SKM-1 (cell line): ENCODE measurements at regions not wholly inside any gene's neighbourhood (a gene's known extent, or its start where the extent isn't known, plus 50 kb on each side); places are given as distances from the start of the nearest gene placed in this dataset.
"Not testable (repeated sequence)": the region's sequence is repeated elsewhere in the genome, so short reads cannot be mapped to it uniquely, and the experiment has no call there.

Experiments used
- DNase-seq: peaks from one replicate; lab custom pipeline; 2025; ENCODE audit not compliant: unreplicated experiment; lab: John Stamatoyannopoulos, UW

DNA sequence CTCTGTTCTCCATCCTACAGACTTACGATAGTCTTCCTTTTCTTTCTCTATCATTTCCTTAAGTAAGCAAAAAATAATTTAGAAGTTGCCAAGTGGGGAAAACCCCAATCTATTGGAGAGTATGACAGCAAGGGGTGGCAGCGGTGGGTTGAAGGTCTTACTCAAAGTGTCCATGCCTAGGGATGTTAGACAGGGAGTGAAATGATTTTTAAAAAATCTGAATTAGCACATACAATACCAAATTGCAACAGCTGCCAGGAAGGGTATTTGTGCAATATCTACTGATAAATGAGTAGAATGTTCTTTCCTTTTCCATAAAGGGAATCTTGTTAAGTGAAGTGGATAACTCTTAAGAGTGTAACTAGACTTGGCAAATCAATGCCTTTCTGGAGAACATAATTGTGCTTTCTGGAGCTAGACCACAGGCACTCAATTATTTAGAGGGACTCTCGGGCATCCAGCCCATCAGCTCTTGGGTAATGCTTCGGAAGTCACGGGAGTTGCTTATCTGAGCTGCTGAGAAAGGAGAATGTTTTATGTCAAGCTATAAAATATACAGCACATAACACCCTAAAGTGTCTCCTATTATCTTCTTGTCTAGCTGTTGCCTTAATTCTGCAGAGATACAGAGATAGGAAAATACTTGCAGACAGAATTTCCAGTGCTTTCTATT lies 151.5 kb downstream of the KCNJ2 start:
- DNase-seq: no peak

DNA sequence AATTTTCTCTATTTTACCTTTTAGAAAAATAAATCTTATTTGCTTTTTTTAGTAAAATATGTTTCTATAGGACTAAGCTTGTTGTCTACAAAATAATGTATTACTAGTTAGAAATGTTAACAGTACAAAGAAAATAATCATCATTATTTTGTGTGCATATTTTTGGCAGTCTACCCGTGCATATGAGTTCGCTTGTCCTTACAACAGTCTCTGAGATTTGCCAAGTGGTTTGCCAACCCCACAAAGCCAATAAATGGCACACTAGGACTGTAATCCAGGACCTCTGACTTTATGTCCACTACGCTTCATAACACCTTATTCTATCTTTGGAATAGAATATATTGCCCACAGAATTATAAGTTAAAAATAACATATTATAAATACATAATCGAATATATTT lies 152.0 kb downstream of the KCNJ2 start:
- DNase-seq: no peak

DNA sequence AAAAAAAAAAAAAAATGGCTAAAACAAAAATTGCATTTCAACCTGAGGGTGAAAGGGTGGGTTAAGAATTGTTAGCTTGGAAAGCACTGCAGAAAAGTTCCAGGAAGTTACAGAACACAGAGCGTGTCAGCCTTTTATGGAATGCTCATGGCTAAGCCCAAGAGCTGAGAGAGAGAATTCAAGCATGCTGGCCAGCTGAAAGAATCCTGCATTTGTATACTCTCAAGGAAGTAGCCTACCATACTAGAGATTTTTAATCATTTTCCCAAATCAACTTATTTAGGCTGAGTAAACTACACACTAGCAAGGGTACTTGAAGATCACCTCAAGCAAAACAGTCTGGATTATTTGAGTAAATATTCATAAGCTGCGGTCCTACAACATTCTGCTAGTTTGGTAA lies 153.9 kb downstream of the KCNJ2 start:
- DNase-seq: no peak

DNA sequence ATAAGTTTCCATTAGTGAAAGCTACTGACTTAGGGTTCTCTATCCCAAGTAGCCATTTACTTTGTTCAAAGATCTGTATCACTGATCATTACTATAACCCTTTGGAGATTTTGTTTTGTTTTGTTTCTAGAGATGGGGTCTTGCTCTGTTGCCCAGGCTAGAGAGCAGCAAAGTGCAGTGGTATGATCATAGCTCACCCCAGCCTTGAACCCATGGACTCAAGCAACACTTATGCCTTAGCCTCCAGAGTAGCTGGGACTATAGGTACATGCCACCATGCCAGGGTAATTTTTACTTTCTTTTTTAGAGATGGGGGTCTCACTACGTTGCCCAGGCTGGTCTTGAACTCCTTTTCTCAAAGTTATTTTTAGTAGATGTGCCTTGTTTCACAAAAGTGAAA lies 154.7 kb downstream of the KCNJ2 start:
- no peak for DNase-seq

DNA sequence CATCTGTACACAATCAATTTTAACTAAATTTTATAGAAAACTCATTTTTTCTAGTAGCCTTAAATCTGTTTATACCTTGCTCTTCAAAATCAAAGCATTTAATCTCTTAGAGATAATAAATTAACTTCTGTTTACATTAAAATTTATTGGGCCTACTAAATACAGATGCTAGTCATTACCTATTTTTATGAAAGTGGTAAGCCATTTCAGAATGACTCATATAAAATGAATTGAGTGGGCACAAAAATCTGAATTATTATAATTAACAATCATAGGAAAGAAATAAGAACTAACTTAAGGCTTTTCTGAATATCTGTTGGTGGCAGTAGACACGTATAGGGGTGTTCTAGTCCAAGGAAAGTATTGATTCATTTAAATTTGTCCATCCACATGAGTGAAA lies 157.9 kb downstream of the KCNJ2 start:
- DNase-seq: no peak

DNA sequence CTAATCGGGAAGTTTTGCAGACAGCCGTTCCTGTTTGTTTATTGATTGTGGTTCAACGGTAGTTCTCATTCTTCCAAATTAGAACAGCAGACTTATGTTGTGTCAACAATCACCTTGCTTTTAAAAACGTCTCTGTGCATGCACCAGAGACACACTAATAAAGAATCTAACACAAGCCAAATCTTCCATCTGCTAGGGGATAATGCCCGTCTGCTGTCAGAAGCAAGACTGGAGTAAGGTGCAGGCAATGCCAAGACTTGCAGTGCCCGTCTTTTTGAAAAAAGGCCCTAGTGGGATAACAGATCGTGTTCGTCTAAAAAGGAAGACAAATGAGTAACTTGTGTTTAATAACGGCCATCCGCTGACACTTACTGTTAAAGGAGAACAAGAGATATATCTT lies 158.4 kb downstream of the KCNJ2 start:
- no peak for DNase-seq

DNA sequence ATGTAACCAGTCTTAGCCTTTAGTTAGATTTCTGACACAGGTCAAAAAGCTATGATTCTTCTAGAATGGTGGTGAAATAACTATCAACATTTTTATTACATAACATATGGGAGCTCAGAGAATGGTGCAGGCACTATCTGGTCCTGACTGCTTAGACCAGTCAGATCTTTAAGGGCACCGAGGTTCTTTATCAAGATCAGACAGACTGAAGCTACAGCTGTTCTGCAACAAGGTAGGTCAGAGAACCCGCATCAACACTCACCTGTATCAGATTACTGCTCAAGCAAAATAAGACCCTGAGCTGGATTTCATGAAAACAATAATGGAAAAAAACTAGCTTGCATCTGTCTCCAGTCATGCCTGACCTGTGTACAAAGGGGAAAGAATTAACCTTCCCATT lies 160.4 kb downstream of the KCNJ2 start:
- no peak for DNase-seq

DNA sequence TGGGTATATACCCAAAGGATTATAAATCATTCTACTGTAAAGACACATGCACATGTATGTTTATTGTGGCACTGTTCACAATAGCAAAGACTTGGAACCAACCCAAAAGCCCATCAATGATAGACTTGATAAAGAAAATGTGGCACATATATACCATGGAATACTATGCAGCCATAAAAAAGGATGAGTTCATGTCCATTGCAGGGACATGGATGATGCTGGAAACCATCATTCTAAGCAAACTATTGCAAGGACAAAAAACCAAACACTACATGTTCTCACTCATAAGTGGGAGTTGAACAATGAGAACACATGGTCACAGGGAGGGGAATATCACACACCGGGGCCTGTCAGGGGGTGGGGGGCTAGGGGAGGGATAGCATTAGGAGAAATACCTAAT lies 161.7 kb downstream of the KCNJ2 start:
- not testable (repeated sequence) for DNase-seq

DNA sequence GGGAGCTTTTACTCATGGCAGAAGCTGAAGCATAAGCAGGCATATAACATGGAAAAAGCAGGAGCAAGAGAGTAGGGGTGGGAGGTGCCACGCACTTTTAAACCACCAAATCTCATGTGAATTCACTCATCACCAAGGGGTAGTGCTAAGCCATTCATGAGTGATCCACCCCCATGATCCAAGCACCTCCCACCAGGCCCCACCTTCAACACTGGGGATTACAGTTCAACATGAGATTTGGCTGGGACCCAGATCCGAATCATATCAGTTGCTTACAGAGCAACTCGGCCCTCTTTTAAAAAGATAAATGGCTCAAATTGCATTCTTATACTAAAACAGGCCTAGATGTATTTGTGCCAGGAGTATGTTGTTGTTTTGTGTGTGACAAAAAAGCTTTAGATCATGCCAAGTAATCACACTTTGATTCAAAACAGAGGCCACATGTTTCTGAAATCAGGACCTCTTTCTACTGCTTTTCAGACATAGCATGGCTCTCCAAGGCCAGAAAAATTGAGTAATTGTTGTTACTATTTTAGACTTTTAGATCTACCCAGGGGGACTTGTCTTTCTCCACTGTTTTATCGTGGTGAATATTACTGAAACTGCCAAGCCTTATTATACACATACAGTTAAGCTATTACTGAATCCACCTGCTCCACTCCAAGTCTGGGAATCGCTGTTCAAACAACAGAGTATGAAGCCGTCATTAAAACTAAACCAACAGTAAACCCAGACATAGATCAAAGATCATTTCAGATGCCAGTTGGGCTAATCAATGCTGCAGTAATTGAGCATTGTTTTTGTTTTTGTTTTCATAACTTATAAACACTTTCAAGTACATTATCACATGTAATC lies 163.3 kb downstream of the KCNJ2 start:
- DNase-seq: no peak

DNA sequence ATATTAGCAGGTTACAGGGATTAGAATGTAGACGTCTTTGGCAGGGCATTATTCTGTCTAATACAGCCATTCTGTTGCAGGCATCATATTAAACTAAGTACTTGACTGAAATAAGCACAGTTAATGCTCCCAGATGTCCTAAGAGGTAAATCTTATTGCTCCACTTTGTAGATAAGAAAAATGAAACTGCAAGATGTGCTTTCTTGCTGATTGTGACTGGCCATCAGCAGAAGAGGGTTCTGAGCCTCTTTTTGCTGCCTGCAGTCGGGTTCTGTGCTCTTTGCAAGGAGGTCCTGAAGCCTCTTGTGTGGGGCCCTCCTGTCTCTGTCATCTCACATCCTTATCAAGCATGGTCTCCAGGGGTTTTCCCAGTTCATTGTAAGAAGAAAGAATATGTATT lies 167.1 kb downstream of the KCNJ2 start:
- no peak for DNase-seq

DNA sequence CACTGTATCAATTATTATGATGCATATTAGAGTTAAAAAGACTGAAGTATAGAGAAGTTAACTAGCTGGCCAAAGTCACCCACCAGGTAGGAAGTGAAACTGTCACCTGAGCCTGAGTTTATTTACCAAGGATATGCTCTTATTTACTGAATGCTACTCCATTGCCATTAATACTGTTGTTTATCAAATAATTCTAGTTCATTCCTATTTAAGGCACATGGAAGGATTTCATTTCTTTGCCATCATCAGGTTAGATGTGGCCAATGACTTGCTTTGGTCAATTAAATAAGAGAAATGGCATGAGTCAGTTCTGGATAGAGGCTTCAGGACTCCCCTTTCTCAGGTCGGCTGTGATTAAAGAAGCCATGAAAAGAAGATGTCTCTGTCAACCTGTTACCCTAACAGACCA lies 169.6 kb downstream of the KCNJ2 start:
- DNase-seq: no peak

DNA sequence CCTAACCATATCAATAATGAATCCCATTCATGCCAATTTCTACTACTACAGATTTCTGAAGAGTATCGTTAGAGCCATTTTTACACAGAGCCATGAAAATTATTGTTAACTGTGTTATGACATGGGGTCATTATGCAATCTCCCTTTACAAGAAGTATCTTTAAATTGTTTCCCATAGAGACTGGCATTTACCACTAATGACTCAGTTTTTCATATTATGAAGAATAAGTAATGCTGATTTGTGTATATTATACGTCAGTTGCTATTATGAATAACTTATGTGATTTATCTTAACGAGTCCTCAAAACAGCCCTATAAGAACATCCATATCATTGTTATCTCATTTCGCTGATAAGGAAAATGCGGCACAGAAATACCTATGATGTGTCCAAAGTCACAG lies 173.8 kb downstream of the KCNJ2 start:
- DNase-seq: no peak

DNA sequence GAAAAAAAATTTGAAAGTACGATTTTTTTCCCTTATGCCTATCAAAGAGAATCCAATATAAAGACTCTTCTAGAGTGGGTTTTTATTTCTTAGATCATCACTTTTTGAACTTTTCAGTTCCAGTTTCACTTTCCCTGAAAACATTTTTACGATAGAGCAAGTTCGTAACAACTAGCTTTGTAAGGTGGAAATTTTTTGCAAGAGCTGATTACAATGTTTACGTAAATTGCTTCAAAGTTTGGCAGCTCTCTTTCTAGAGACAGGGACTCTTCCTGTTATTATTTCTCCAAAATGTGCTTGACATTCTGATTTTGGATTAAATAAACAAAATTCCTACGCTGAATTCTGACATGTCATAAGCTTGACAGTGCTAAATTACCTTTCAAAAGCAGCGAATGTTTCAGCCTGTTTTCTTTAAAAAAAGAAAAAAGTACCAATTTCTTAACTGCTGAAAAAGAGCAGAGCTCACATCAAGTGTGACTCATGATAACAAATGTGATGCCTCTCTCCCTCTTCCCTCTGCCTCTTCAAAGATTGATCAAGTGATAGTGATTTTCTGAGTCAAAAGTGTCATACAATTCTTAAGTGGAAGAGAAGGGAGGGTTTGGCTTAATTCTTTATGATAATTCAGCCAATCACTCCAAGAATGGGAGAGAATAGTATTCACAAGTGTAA lies 175.2 kb downstream of the KCNJ2 start:
- no peak for DNase-seq

DNA sequence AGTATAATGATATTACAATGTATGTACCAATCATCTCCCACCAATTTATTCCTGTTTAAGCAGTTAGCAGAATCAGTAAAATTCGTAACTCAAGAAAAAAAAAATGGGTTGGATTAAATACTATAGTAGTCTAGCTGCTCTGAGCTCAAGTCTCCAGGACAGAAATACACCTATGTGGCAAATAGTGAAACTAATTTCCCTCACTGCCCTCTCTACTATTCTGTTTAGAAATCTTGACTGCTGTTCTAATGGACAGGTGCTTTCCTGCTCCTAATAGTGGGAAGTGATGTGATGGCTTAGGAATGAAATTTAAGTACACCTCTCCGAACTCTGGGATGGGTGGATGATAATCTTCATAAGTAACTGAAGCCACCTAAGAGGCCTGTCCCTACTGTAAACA lies 175.7 kb downstream of the KCNJ2 start:
- DNase-seq: no peak

DNA sequence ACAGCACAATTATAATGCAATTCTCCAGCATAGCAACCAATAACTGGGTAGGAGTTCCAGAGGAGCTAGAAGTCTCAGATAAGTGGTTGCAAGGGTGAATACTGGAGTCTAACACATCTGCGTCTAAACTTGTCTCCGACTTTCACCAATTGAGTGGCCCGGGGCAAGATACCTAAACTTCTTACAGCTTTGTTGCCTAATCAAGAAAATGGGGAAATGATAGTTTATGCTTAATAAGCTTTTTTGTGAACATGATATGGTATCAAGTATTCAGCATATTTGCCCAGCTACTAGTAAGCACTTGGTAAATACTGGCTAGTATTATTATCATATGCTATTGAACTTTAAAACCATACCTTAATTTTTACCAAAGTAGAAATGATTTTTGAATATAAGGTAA lies 183.5 kb downstream of the KCNJ2 start:
- no peak for DNase-seq

DNA sequence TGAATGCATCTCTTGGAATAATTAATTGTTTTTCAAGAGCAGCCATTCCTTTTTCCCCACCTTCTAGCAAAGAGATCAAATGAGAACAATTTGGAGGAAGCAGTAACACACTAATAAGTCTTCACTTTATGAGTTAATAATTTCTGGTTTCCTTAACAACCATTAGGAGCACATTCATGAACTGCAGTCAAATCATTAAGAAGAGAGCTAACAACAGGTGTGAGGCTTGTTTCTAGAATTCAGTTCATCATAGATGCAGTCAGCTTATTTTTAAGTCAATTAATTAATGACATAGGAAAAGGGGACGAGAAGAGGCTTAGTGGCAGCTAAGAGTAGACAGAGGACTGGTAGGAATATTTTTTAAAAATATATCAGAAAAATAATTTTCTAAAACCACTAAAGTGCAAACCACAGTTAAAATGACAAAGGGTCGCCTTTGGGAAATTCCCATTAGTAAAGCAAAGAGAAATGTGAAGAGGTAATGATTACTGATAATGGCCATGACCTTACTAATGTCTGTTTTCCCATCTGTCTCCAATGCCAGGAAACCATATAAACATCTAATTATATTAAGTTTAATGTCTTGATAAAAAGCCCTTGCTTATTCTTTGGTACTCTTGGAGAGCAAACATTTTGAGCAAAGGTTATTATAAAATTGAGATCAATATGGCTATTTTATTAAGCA lies 184.2 kb downstream of the KCNJ2 start:
- no peak for DNase-seq

DNA sequence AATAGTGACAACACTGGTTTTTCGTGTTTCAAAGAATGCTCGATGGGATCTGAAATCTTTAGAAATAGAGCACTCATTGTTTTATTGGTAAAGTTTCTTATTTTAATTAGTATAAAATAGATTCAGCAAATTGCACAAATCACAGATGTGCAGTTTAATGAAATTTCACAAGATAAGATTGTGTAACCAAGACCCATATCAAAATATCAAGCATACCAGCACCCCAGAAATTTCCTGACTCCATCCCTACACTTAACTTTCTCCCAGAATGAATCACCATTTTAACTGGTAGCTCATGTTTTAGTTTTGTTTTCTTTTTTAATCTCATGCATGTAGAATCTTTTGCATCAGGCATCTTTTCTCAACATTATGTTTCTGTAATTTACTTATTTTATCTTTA lies 185.9 kb downstream of the KCNJ2 start:
- DNase-seq: no peak

DNA sequence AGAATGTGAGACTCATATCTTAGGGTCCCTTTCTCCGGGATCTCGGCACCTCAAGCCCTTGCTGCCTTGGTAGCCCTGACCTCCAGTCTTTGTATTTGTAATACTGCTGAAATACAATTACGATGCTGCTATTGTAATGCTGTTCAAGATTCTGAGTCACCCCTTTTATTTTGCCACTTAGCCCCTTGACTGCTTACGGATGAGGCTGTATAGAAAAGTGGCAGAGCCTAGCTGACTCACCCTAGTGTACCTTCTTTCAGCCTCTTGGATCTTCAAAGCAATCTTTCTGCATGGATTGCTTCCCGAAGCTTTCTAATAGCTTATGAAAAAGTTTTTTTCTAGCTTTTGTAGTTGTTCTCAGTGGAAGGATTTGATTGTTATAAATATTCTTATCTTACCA lies 187.9 kb downstream of the KCNJ2 start:
- DNase-seq: no peak

DNA sequence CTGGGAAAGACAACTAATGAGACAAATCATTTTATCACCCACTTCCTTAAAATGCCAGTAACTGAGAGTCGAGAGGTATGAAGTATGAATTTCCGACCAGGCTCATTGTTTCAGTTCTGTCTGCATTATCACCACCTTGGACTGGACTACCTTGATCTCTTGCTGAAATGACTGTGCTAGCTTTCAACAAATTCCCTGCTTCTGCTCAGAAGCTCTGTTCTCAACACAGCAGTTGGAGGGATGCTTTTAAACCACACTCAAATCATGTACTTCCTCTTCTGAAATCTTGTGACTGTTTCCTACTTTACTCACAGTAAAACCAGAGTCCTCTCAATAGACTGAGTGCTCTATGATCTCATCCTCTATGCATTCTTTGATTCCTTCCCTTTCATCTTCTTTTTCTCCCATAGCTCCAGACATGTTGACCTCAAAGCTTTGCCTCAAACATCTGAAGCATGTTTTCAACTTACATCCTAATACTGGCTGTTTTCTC lies 195.8 kb downstream of the KCNJ2 start:
- DNase-seq: peak; percentile 17

DNA sequence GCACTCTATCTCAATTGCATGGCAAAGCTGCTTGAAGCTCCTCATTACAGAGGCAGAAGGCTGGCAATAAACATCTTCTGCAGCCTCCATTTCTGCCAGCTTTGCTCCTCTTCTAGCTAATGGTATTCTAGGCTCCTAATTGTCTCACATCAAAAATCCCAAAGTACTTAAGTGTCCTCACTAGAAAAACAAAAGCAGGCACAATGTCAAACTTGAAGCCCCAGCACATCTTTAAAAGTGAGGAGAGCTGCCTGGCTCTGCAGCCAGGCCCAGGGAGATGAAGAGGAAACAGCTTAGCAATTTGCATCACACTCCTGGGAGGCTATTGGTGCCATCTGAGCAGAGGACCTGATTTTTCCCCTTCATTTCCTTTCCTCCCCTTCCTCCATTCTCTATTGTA lies 197.1 kb downstream of the KCNJ2 start:
- DNase-seq: no peak

DNA sequence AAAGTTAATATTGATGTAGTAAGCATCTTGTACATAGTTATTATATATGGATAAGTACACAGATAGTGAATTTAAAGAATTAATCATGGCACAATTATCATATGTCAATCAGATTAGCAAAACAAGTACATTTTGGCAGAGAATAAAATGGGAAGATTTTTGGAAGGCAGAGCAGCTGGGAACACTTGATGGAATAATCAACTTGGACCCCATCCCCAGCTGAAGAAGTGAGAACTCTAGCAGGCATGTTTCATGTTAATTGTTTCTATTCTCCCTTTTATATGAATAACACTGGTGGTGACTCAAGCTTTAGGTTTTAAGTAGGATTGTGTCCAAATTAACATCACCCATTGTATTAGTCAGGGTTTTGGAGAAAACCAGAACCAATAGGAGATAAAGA lies 198.7 kb downstream of the KCNJ2 start:
- no peak for DNase-seq
